ENCODE measurements at regions not wholly inside any gene's neighbourhood (a gene's known extent, or its start where the extent isn't known, plus 50 kb on each side); places are given as distances from the start of the nearest gene placed in this dataset.

DNA sequence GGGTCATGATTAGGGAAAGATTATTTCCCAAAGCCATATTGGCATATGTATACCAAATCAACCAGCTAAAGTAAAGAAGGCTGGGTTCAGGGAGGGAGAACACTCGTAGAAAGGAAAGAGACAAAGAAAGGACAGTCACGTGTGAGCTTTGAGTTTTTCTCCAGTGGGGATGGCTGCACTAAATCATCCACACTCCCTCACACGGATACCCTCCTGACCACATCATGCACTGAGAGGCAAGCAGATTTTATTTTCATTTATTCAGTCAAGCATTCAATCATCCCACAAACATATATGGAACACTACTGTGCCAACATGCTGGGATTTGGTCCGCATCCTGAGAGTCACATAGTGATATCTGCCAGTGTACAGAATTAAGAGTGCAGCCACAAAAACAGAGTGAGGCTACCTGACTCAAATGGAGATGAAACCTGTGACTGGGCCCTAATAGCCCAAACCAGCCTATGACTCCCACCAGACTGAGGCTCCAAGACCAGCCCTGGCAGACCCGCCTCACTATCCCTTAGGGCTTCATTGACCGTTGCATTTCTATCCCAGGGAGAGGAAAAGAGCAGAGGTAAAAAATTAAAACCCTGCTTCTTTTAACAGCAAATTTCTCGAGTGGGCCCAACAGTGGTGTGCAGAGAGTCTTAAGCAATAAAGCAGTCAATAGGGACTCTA is 155.9 kb downstream of the BARHL2 start:
- Histone ChIP-seq H3K4me2 (no peak overlapping the region), H3K27ac (no peak overlapping the region), H3K79me2 (no peaks in the 10 kb centered on the region), H2AFZ (no peak overlapping the region), H3K36me3 (replicated peaks; ENCODE audit: insufficient read depth, low read depth) (no peaks in the 10 kb centered on the region), H3K9me3 (ENCODE audit: low read depth) (no peaks in the 10 kb centered on the region), H4K20me1 (ENCODE audit: insufficient read depth, poor library complexity, severe bottlenecking) (no peaks in the 10 kb centered on the region), H3K4me3 (no peak overlapping the region), H3K9me2 (replicated peaks; ENCODE audit: insufficient read depth) (no peaks in the 10 kb centered on the region), H3K27me3 (no peaks in the 10 kb centered on the region), H3K4me1 (ENCODE audit: insufficient read depth) (no peaks in the 10 kb centered on the region)
- 73% methylated on average over 7 of the region's 7 CpGs for WGBS (ENCODE audit: low lambda C conversion rate, missing lambda C conversion rate)
- DNase-seq (ENCODE audit: low spot score) = no peak
- TF ChIP-seq EZH2phosphoT487 (IDR thresholded peaks at IDR 0.05; ENCODE audit: low read depth, severe bottlenecking, unreplicated experiment) = no peak
- TF ChIP-seq, protein P1, sequence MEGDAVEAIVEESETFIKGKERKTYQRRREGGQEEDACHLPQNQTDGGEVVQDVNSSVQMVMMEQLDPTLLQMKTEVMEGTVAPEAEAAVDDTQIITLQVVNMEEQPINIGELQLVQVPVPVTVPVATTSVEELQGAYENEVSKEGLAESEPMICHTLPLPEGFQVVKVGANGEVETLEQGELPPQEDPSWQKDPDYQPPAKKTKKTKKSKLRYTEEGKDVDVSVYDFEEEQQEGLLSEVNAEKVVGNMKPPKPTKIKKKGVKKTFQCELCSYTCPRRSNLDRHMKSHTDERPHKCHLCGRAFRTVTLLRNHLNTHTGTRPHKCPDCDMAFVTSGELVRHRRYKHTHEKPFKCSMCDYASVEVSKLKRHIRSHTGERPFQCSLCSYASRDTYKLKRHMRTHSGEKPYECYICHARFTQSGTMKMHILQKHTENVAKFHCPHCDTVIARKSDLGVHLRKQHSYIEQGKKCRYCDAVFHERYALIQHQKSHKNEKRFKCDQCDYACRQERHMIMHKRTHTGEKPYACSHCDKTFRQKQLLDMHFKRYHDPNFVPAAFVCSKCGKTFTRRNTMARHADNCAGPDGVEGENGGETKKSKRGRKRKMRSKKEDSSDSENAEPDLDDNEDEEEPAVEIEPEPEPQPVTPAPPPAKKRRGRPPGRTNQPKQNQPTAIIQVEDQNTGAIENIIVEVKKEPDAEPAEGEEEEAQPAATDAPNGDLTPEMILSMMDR (IDR thresholded peaks at IDR 0.05; ENCODE audit: poor library complexity) = no peak
- no peak for TF ChIP-seq EZH2 (IDR thresholded peaks at IDR 0.05; ENCODE audit: borderline replicate concordance)

DNA sequence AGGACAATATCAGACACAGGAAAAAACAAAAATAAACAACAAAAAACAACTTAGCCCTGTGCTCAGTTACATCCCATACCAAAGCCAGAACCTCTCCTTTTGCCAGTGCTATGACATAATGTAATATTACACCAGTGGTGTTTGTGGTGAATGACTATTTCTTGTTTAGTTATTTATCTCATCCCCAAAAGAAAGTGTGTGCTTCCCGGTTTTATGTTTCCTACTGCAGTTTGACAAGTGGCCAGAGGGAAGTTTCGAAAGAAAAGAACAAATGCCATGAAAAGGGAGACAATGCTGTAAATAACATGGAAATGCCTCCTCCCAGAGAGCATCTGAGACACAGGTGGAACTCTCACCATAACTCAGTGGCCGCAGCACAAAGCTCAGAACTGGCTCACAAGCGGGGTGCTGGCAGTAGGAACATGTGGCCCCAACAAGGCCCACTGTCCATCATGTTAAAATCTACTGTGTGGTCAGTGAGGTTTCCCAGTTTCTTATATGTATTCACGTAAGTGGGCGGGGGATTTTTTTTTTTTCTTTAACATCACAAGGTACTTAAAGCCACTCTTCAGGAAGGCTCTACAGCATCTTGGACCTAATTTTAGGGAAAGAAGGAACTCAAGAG is 158.2 kb downstream of the BARHL2 start:
- Histone ChIP-seq H3K9me3 (ENCODE audit: low read depth) (no peaks in the 10 kb centered on the region), H4K20me1 (ENCODE audit: insufficient read depth, poor library complexity, severe bottlenecking) (no peaks in the 10 kb centered on the region), H3K4me2 (no peak overlapping the region), H3K4me1 (ENCODE audit: insufficient read depth) (no peaks in the 10 kb centered on the region), H3K27me3 (no peaks in the 10 kb centered on the region), H2AFZ (no peak overlapping the region), H3K79me2 (no peaks in the 10 kb centered on the region), H3K27ac (no peak overlapping the region), H3K9me2 (replicated peaks; ENCODE audit: insufficient read depth) (no peaks in the 10 kb centered on the region), H3K36me3 (replicated peaks; ENCODE audit: insufficient read depth, low read depth) (no peaks in the 10 kb centered on the region), H3K4me3 (no peak overlapping the region)
- TF ChIP-seq, protein P1 (IDR thresholded peaks at IDR 0.05; ENCODE audit: poor library complexity) = no peak
- TF ChIP-seq EZH2 (IDR thresholded peaks at IDR 0.05; ENCODE audit: borderline replicate concordance) (no peak), EZH2phosphoT487 (IDR thresholded peaks at IDR 0.05; ENCODE audit: low read depth, severe bottlenecking, unreplicated experiment) (no peak)
- WGBS (ENCODE audit: low lambda C conversion rate, missing lambda C conversion rate) = 86% methylated on average over 6 of the region's 6 CpGs
- no peak for DNase-seq (ENCODE audit: low spot score)

DNA sequence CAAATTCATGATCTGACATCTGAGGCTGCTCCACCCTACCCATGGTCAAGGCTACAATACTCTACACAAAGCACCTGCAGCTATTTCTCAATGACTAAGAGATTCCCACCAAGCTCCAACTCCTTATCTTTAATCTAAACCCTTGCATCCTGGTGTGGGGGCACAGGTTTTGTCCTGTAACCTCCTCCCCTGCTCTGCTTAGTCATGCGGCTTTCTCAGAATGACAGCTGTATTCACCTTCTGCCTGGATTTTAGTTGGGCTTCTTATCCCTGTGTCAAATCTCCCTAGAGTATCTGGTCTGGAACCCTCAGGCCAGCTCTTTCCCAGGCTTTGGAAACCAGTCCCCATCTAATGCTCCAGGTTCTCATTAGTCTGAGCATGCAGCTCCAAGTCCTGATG is 159.0 kb downstream of the BARHL2 start:
- 16% methylated on average over 1 of the region's 1 CpG for WGBS (ENCODE audit: low lambda C conversion rate, missing lambda C conversion rate)
- H3K27me3 ChIP-seq = no peaks in the 10 kb centered on the region

DNA sequence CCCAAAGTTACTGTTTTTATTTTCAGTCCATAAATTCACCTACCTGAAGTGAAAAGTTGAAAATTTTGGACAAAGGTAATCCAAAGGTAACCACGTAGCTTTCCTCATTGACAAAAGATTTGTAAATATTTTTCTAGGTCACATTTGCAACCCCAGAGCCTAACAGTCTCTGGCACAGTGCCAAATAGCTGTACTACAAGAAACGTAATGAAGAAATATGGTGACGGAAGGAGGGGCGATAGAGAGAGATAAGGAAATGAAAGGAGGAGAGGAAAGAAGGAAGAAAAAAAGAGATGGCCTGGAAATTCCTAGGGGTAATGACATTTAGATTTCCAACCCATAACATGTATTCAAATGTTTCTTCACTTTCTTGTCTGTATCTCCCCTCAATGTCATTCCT is 159.4 kb downstream of the BARHL2 start:
- Histone ChIP-seq H3K27ac (no peak overlapping the region), H3K36me3 (replicated peaks; ENCODE audit: insufficient read depth, low read depth) (no peaks in the 10 kb centered on the region), H3K79me2 (no peaks in the 10 kb centered on the region), H3K9me2 (replicated peaks; ENCODE audit: insufficient read depth) (no peaks in the 10 kb centered on the region), H3K4me1 (ENCODE audit: insufficient read depth) (no peaks in the 10 kb centered on the region), H3K27me3 (no peaks in the 10 kb centered on the region), H3K4me2 (no peak overlapping the region), H4K20me1 (ENCODE audit: insufficient read depth, poor library complexity, severe bottlenecking) (no peaks in the 10 kb centered on the region), H2AFZ (no peak overlapping the region), H3K4me3 (no peak overlapping the region), H3K9me3 (ENCODE audit: low read depth) (no peaks in the 10 kb centered on the region)
- DNase-seq (ENCODE audit: low spot score) = no peak
- WGBS (ENCODE audit: low lambda C conversion rate, missing lambda C conversion rate) = 53% methylated on average over 4 of the region's 4 CpGs
- no peak for TF ChIP-seq EZH2 (IDR thresholded peaks at IDR 0.05; ENCODE audit: borderline replicate concordance)
- no peak for TF ChIP-seq EZH2phosphoT487 (IDR thresholded peaks at IDR 0.05; ENCODE audit: low read depth, severe bottlenecking, unreplicated experiment)
- TF ChIP-seq, protein P1 (IDR thresholded peaks at IDR 0.05; ENCODE audit: poor library complexity) = no peak

More for the DNA sequence above, 159.0 kb downstream of the BARHL2 start:
- no peak for DNase-seq (ENCODE audit: low spot score)
- H3K79me2 ChIP-seq = no peaks in the 10 kb centered on the region
- H2AFZ ChIP-seq = no peak overlapping the region
- no peaks in the 10 kb centered on the region for H3K4me1 ChIP-seq (ENCODE audit: insufficient read depth)
- H3K9me3 ChIP-seq (ENCODE audit: low read depth) = no peaks in the 10 kb centered on the region
- H3K27ac ChIP-seq = no peak overlapping the region
- no peaks in the 10 kb centered on the region for H3K9me2 ChIP-seq (replicated peaks; ENCODE audit: insufficient read depth)
- no peak for TF ChIP-seq EZH2 (IDR thresholded peaks at IDR 0.05; ENCODE audit: borderline replicate concordance)
- no peak overlapping the region for H3K4me3 ChIP-seq
- H3K4me2 ChIP-seq = no peak overlapping the region
- no peaks in the 10 kb centered on the region for H3K36me3 ChIP-seq (replicated peaks; ENCODE audit: insufficient read depth, low read depth)
- H4K20me1 ChIP-seq (ENCODE audit: insufficient read depth, poor library complexity, severe bottlenecking) = no peaks in the 10 kb centered on the region
